ENCODE measurements at regions not wholly inside any gene's neighbourhood (a gene's known extent, or its start where the extent isn't known, plus 50 kb on each side); places are given as distances from the start of the nearest gene placed in this dataset.

GRCh38 chr12:92629349-92630065 is 73.3 kb upstream of the PLEKHG7 start:
- Histone ChIP-seq H3K27ac (no peak overlapping the region), H3K4me3 (no peak overlapping the region), H3K9me3 (no peaks in the 10 kb centered on the region), H3K4me1 (no peaks in the 10 kb centered on the region), H3K27me3 (no peaks in the 10 kb centered on the region), H3K36me3 (no peaks in the 10 kb centered on the region)
- no peak for DNase-seq (ENCODE audit: extremely low spot score in 2 of 2)
- TF ChIP-seq CTCF (IDR thresholded peaks at IDR 0.05) (no peak), POLR2AphosphoS5 (IDR thresholded peaks at IDR 0.05; ENCODE audit: insufficient read depth in 1 of 2, low read depth in 1 of 2) (no peak), POLR2A (IDR thresholded peaks at IDR 0.05) (no peak)
- intact Hi-C loops (cut with DNase I) = no loop called here

GRCh38 chr12:92628476-92628875 is 74.3 kb upstream of the PLEKHG7 start:
- TF ChIP-seq POLR2A (IDR thresholded peaks at IDR 0.05) = no peak
- TF ChIP-seq POLR2AphosphoS5 (IDR thresholded peaks at IDR 0.05; ENCODE audit: insufficient read depth in 1 of 2, low read depth in 1 of 2) = no peak
- TF ChIP-seq CTCF (IDR thresholded peaks at IDR 0.05) = no peak
- Histone ChIP-seq H3K27ac (no peak overlapping the region), H3K4me3 (no peak overlapping the region), H3K4me1 (no peaks in the 10 kb centered on the region), H3K9me3 (no peaks in the 10 kb centered on the region), H3K36me3 (no peaks in the 10 kb centered on the region), H3K27me3 (no peaks in the 10 kb centered on the region)
- intact Hi-C loops (cut with DNase I) = no loop called here
- no peak for DNase-seq (ENCODE audit: extremely low spot score in 2 of 2)

GRCh38 chr12:92627511-92627910 is 75.3 kb upstream of the PLEKHG7 start:
- TF ChIP-seq CTCF (IDR thresholded peaks at IDR 0.05) (no peak), POLR2AphosphoS5 (IDR thresholded peaks at IDR 0.05; ENCODE audit: insufficient read depth in 1 of 2, low read depth in 1 of 2) (no peak), POLR2A (IDR thresholded peaks at IDR 0.05) (no peak)
- intact Hi-C loops (cut with DNase I) = no loop called here
- Histone ChIP-seq H3K4me3 (no peak overlapping the region), H3K27ac (no peak overlapping the region), H3K27me3 (no peaks in the 10 kb centered on the region), H3K4me1 (no peaks in the 10 kb centered on the region), H3K36me3 (no peaks in the 10 kb centered on the region), H3K9me3 (no peaks in the 10 kb centered on the region)
- no peak for DNase-seq (ENCODE audit: extremely low spot score in 2 of 2)

- no peaks in the 10 kb centered on the region for H3K9me3 ChIP-seq
- H3K27me3 ChIP-seq = no peaks in the 10 kb centered on the region
Measured at GRCh38 chr12:92625639-92626310, 77.0 kb upstream of the PLEKHG7 start.

More at GRCh38 chr12:92625639-92626310, 77.0 kb upstream of the PLEKHG7 start:
- no peaks in the 10 kb centered on the region for H3K36me3 ChIP-seq
- intact Hi-C loops (cut with DNase I) = no loop called here
- no peak overlapping the region for H3K27ac ChIP-seq
- TF ChIP-seq CTCF (IDR thresholded peaks at IDR 0.05) (no peak), POLR2A (IDR thresholded peaks at IDR 0.05) (no peak), POLR2AphosphoS5 (IDR thresholded peaks at IDR 0.05; ENCODE audit: insufficient read depth in 1 of 2, low read depth in 1 of 2) (no peak)
- no peak for DNase-seq (ENCODE audit: extremely low spot score in 2 of 2)
- no peaks in the 10 kb centered on the region for H3K4me1 ChIP-seq
- no peak overlapping the region for H3K4me3 ChIP-seq
